ENCODE measurements at regions not wholly inside any gene's neighbourhood (a gene's known extent, or its start where the extent isn't known, plus 50 kb on each side); places are given as distances from the start of the nearest gene placed in this dataset.

DNA sequence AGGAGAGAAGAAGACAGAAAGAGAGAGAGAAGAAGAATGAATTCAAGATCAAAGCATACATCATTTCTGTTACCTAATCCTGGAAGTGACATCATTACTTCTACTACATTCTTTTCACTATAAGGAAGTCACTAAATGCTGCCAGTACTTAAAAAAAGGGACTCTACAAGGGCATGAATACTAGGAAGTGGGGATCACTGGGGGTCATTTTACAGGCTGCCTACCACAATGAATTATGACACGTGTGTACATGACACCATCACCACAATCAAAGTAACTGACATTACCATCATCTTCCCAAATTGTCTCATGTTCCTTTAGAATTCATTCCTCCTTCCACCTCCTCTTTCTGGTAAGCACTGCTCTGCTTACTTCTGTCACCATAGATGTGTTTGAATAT lies 227.0 kb downstream of the CPE start:
- Histone ChIP-seq H3K9me3 (ENCODE audit: control insufficient read depth in 4 of 4, low read length in 3 of 4) (no peaks in the 10 kb centered on the region), H3K36me3 (ENCODE audit: control insufficient read depth in 4 of 4, insufficient read depth in 3 of 4, low read depth in 1 of 4, low read length in 3 of 4) (no peaks in the 10 kb centered on the region), H3K27ac (ENCODE audit: low read depth in 1 of 2, low read length in 2 of 2) (no peak overlapping the region), H3K27me3 (ENCODE audit: control insufficient read depth in 4 of 4, insufficient read depth in 4 of 4, low read length in 3 of 4) (peaks cover 0 to 2% (median 0%) of the 10 kb centered on the region in 4 donors), H3K9ac (ENCODE audit: low read depth in 1 of 2, low read length in 2 of 2) (no peak overlapping the region), H3K4me3 (ENCODE audit: low read depth in 1 of 3, low read length in 3 of 3) (no peak overlapping the region), H3K4me1 (ENCODE audit: control insufficient read depth in 4 of 4, insufficient read depth in 4 of 4, low read length in 3 of 4) (no peaks in the 10 kb centered on the region)
- 71% methylated on average over 1 of the region's 1 CpG for WGBS
- DNase-seq (ENCODE audit: low spot score), result no peak
- TF ChIP-seq RXRA (IDR thresholded peaks at IDR 0.05), result no peak
- TF ChIP-seq JUND (IDR thresholded peaks at IDR 0.05), result no peak
- TF ChIP-seq, protein P1, sequence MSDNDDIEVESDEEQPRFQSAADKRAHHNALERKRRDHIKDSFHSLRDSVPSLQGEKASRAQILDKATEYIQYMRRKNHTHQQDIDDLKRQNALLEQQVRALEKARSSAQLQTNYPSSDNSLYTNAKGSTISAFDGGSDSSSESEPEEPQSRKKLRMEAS (IDR thresholded peaks at IDR 0.05), result no peak
- TF ChIP-seq, protein P2, sequence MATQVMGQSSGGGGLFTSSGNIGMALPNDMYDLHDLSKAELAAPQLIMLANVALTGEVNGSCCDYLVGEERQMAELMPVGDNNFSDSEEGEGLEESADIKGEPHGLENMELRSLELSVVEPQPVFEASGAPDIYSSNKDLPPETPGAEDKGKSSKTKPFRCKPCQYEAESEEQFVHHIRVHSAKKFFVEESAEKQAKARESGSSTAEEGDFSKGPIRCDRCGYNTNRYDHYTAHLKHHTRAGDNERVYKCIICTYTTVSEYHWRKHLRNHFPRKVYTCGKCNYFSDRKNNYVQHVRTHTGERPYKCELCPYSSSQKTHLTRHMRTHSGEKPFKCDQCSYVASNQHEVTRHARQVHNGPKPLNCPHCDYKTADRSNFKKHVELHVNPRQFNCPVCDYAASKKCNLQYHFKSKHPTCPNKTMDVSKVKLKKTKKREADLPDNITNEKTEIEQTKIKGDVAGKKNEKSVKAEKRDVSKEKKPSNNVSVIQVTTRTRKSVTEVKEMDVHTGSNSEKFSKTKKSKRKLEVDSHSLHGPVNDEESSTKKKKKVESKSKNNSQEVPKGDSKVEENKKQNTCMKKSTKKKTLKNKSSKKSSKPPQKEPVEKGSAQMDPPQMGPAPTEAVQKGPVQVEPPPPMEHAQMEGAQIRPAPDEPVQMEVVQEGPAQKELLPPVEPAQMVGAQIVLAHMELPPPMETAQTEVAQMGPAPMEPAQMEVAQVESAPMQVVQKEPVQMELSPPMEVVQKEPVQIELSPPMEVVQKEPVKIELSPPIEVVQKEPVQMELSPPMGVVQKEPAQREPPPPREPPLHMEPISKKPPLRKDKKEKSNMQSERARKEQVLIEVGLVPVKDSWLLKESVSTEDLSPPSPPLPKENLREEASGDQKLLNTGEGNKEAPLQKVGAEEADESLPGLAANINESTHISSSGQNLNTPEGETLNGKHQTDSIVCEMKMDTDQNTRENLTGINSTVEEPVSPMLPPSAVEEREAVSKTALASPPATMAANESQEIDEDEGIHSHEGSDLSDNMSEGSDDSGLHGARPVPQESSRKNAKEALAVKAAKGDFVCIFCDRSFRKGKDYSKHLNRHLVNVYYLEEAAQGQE (IDR thresholded peaks at IDR 0.05), result no peak
- TF ChIP-seq NR2F2 (IDR thresholded peaks at IDR 0.05), result no peak
- TF ChIP-seq, protein P3, sequence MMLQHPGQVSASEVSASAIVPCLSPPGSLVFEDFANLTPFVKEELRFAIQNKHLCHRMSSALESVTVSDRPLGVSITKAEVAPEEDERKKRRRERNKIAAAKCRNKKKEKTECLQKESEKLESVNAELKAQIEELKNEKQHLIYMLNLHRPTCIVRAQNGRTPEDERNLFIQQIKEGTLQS (IDR thresholded peaks at IDR 0.05), result no peak
- no peak for TF ChIP-seq TAF1 (conservative IDR thresholded peaks at IDR 0.05)
- TF ChIP-seq YY1 (IDR thresholded peaks at IDR 0.05), result no peak
- no peak for TF ChIP-seq EGR1 (IDR thresholded peaks at IDR 0.05; ENCODE audit: low read depth in 2 of 2)

DNA sequence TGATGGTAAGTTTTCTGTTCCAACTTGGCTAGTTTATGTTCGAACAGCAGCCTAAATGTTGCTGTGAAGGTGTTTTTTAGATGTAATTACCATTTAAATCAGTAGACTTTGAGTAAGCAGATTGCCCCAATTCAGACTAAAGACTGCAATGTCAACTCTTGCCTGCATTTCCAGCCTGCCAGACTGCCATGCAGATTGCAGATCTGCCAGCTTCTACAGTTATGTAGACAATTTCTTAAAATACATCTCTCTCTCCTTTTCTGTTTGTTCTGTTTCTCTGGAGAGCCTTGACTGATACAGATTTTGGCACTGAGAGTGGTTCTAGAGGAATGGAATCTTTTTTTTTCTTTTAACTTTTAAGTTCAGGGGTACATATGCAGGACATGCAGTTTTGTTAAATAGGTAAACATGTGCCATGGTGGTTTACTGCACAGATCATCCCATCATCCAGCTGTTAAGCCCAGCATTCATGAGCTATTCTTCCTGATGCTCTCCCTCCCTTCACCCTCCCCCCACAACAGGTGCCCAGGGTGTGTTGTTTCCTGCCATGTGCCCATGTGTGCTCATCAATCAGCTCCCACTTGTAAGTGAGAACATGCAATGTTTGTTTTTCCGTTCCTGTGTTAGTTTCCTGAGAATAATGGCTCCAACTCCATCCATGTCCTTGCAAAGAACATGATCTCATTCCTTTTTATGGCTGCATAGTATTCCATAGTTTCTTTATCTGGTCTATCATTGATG lies 227.8 kb downstream of the CPE start:
- Histone ChIP-seq H3K4me3 (ENCODE audit: low read depth in 1 of 3, low read length in 3 of 3) (no peak overlapping the region), H3K4me1 (ENCODE audit: control insufficient read depth in 4 of 4, insufficient read depth in 4 of 4, low read length in 3 of 4) (no peaks in the 10 kb centered on the region), H3K9ac (ENCODE audit: low read depth in 1 of 2, low read length in 2 of 2) (no peak overlapping the region), H3K9me3 (ENCODE audit: control insufficient read depth in 4 of 4, low read length in 3 of 4) (no peaks in the 10 kb centered on the region), H3K36me3 (ENCODE audit: control insufficient read depth in 4 of 4, insufficient read depth in 3 of 4, low read depth in 1 of 4, low read length in 3 of 4) (no peaks in the 10 kb centered on the region), H3K27ac (ENCODE audit: low read depth in 1 of 2, low read length in 2 of 2) (no peak overlapping the region), H3K27me3 (ENCODE audit: control insufficient read depth in 4 of 4, insufficient read depth in 4 of 4, low read length in 3 of 4) (peaks cover 0 to 1% (median 0%) of the 10 kb centered on the region in 4 donors)
- no peak for DNase-seq (ENCODE audit: low spot score)
- WGBS, result 59% methylated on average over 2 of the region's 2 CpGs
- TF ChIP-seq, protein P4, sequence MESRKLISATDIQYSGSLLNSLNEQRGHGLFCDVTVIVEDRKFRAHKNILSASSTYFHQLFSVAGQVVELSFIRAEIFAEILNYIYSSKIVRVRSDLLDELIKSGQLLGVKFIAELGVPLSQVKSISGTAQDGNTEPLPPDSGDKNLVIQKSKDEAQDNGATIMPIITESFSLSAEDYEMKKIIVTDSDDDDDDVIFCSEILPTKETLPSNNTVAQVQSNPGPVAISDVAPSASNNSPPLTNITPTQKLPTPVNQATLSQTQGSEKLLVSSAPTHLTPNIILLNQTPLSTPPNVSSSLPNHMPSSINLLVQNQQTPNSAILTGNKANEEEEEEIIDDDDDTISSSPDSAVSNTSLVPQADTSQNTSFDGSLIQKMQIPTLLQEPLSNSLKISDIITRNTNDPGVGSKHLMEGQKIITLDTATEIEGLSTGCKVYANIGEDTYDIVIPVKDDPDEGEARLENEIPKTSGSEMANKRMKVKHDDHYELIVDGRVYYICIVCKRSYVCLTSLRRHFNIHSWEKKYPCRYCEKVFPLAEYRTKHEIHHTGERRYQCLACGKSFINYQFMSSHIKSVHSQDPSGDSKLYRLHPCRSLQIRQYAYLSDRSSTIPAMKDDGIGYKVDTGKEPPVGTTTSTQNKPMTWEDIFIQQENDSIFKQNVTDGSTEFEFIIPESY (IDR thresholded peaks at IDR 0.05), result no peak
- TF ChIP-seq RXRA (IDR thresholded peaks at IDR 0.05) (no peak), HNF4A (conservative IDR thresholded peaks at IDR 0.05) (no peak), FOXA1 (IDR thresholded peaks at IDR 0.05) (no peak), FOXA2 (IDR thresholded peaks at IDR 0.05) (no peak), TAF1 (conservative IDR thresholded peaks at IDR 0.05) (no peak), YY1 (IDR thresholded peaks at IDR 0.05) (no peak), NR2F2 (IDR thresholded peaks at IDR 0.05) (no peak)
- TF ChIP-seq, protein P1 (IDR thresholded peaks at IDR 0.05), result no peak
- TF ChIP-seq, protein P3 (IDR thresholded peaks at IDR 0.05), result no peak
- TF ChIP-seq, protein P5, sequence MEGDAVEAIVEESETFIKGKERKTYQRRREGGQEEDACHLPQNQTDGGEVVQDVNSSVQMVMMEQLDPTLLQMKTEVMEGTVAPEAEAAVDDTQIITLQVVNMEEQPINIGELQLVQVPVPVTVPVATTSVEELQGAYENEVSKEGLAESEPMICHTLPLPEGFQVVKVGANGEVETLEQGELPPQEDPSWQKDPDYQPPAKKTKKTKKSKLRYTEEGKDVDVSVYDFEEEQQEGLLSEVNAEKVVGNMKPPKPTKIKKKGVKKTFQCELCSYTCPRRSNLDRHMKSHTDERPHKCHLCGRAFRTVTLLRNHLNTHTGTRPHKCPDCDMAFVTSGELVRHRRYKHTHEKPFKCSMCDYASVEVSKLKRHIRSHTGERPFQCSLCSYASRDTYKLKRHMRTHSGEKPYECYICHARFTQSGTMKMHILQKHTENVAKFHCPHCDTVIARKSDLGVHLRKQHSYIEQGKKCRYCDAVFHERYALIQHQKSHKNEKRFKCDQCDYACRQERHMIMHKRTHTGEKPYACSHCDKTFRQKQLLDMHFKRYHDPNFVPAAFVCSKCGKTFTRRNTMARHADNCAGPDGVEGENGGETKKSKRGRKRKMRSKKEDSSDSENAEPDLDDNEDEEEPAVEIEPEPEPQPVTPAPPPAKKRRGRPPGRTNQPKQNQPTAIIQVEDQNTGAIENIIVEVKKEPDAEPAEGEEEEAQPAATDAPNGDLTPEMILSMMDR (IDR thresholded peaks at IDR 0.05; ENCODE audit: low read depth, low read length, missing input control), result no peak
